ENCODE measurements at regions not wholly inside any gene's neighbourhood (a gene's known extent, or its start where the extent isn't known, plus 50 kb on each side); places are given as distances from the start of the nearest gene placed in this dataset.

GRCh38 chr4:189850239-189850856 lies 90.3 kb upstream of the FRG1 start:
- DNase-seq (ENCODE audit: extremely low spot score): no peak
- TF ChIP-seq EP300 (IDR thresholded peaks at IDR 0.05) (no peak), POLR2AphosphoS5 (IDR thresholded peaks at IDR 0.05) (no peak), CTCF (IDR thresholded peaks at IDR 0.05) (no peak), POLR2A (IDR thresholded peaks at IDR 0.05; ENCODE audit: low read depth) (no peak)
- intact Hi-C loops (cut with DNase I): no loop called here
- Histone ChIP-seq H3K4me1 (no peaks in the 10 kb centered on the region), H3K9me3 (peaks cover 0 to 5% (median 0%) of the 10 kb centered on the region in 4 donors), H3K27ac (replicated peaks in 1 of 4) (no peak overlapping the region), H3K27me3 (no peaks in the 10 kb centered on the region), H3K4me3 (no peak overlapping the region), H3K36me3 (no peaks in the 10 kb centered on the region)
- 77% methylated on average over 3 of the region's 3 CpGs for WGBS

GRCh38 chr4:189858435-189858834 lies 82.2 kb upstream of the FRG1 start:
- WGBS: 89% methylated on average over 4 of the region's 4 CpGs
- peaks cover 0 to 5% (median 0%) of the 10 kb centered on the region in 4 donors for H3K9me3 ChIP-seq

GRCh38 chr4:189861101-189861500 lies 79.6 kb upstream of the FRG1 start:
- intact Hi-C loops (cut with DNase I): no loop called here
- TF ChIP-seq POLR2AphosphoS5 (IDR thresholded peaks at IDR 0.05) (no peak), EP300 (IDR thresholded peaks at IDR 0.05) (no peak)
- Histone ChIP-seq H3K9me3 (no peaks in the 10 kb centered on the region), H3K4me1 (no peaks in the 10 kb centered on the region), H3K4me3 (no peak overlapping the region), H3K27me3 (no peaks in the 10 kb centered on the region), H3K27ac (replicated peaks in 1 of 4) (no peak overlapping the region), H3K36me3 (no peaks in the 10 kb centered on the region)
- DNase-seq (ENCODE audit: extremely low spot score): no peak

More at GRCh38 chr4:189858435-189858834, 82.2 kb upstream of the FRG1 start:
- H3K27me3 ChIP-seq: no peaks in the 10 kb centered on the region
- H3K4me1 ChIP-seq: no peaks in the 10 kb centered on the region
- intact Hi-C loops (cut with DNase I): no loop called here
- DNase-seq (ENCODE audit: extremely low spot score): no peak
- no peak for TF ChIP-seq CTCF (IDR thresholded peaks at IDR 0.05)
- H3K27ac ChIP-seq (replicated peaks in 1 of 4): no peak overlapping the region
- no peak overlapping the region for H3K4me3 ChIP-seq
- H3K36me3 ChIP-seq: no peaks in the 10 kb centered on the region

- intact Hi-C loops (cut with DNase I): no loop called here
Observed at GRCh38 chr4:189869236-189869635, 71.4 kb upstream of the FRG1 start.

More at GRCh38 chr4:189869236-189869635, 71.4 kb upstream of the FRG1 start:
- Histone ChIP-seq H3K9me3 (no peaks in the 10 kb centered on the region), H3K27ac (replicated peaks in 1 of 4) (no peak overlapping the region), H3K4me1 (no peaks in the 10 kb centered on the region), H3K4me3 (no peak overlapping the region), H3K36me3 (no peaks in the 10 kb centered on the region), H3K27me3 (no peaks in the 10 kb centered on the region)
- TF ChIP-seq POLR2AphosphoS5 (IDR thresholded peaks at IDR 0.05) (no peak), EP300 (IDR thresholded peaks at IDR 0.05) (no peak), CTCF (IDR thresholded peaks at IDR 0.05) (no peak), POLR2A (IDR thresholded peaks at IDR 0.05; ENCODE audit: low read depth) (no peak)
- no peak for DNase-seq (ENCODE audit: extremely low spot score)
- 75% methylated on average over 7 of the region's 7 CpGs for WGBS
